Neural progenitor cell (in vitro differentiated cells): ENCODE measurements at regions not wholly inside any gene's neighbourhood (a gene's known extent, or its start where the extent isn't known, plus 50 kb on each side); places are given as distances from the start of the nearest gene placed in this dataset.

ENCODE experiments used
- DNase-seq: peaks from one replicate; pipeline ENCODE4 v3.0.0-alpha.2; 2016; ENCODE audit warnings: low spot score
- H2AFZ ChIP-seq: fragments of 200-600 bp; sonication (generic); replicated peaks from 2 replicates; pipeline ENCODE4 v1.6.1; 2016; ENCODE audit warnings: antibody characterized with exemption
- H3F3A ChIP-seq: fragments of 200-600 bp; sonication (generic); 2 replicates; pipeline ENCODE4 v1.6.1; 2016; ENCODE audit warnings: antibody characterized with exemption, low read depth
- H3K27ac ChIP-seq: fragments of 200-600 bp; sonication (generic); 2 replicates; pipeline ENCODE4 v1.5.1; 2016; ENCODE audit warnings: mild to moderate bottlenecking
- H3K27me3 ChIP-seq: fragments of 200-600 bp; sonication (generic); 2 replicates; pipeline ENCODE4 v1.6.1; 2016; ENCODE audit warnings: mild to moderate bottlenecking, moderate library complexity
- H3K36me3 ChIP-seq: fragments of 200-600 bp; sonication (generic); 2 replicates; pipeline ENCODE4 v1.5.1; 2016
- H3K4me1 ChIP-seq: fragments of 200-600 bp; sonication (generic); 2 replicates; pipeline ENCODE4 v1.6.1; 2016; ENCODE audit warnings: mixed run types
- H3K4me2 ChIP-seq: fragments of 200-600 bp; sonication (generic); 2 replicates; pipeline ENCODE4 v1.6.1; 2016
- H3K4me3 ChIP-seq: fragments of 200-600 bp; sonication (generic); 2 replicates; pipeline ENCODE4 v1.5.1; 2016
- H3K79me2 ChIP-seq: fragments of 200-600 bp; sonication (generic); 2 replicates; pipeline ENCODE4 v1.6.1; 2016; ENCODE audit warnings: low read depth
- H3K9ac ChIP-seq: fragments of 200-600 bp; sonication (generic); 2 replicates; pipeline ENCODE4 v1.6.1; 2016
- H3K9me3 ChIP-seq: fragments of 200-600 bp; sonication (generic); 2 replicates; pipeline ENCODE4 v1.5.1; 2016; ENCODE audit warnings: low read depth
- H4K20me1 ChIP-seq: fragments of 200-600 bp; sonication (generic); 2 replicates; pipeline ENCODE4 v1.6.1; 2016; ENCODE audit warnings: low read depth
- H3K27ac Mint-ChIP-seq: 3 replicates; pipeline ENCODE4 v1.8.0; 2021; ENCODE audit warnings: mixed read lengths
- H3K27me3 Mint-ChIP-seq: 2 replicates; pipeline ENCODE4 v1.8.0; 2022; ENCODE audit warnings: low read depth, mild to moderate bottlenecking, inconsistent platforms, moderate library complexity, mixed read lengths; ENCODE audit not compliant: insufficient read depth
- H3K36me3 Mint-ChIP-seq: 3 replicates; pipeline ENCODE4 v1.8.0; 2021; ENCODE audit warnings: mixed read lengths
- H3K4me1 Mint-ChIP-seq: 3 replicates; pipeline ENCODE4 v1.8.0; 2021; ENCODE audit warnings: mixed read lengths
- H3K4me3 Mint-ChIP-seq: 3 replicates; pipeline ENCODE4 v1.8.0; 2021; ENCODE audit warnings: mild to moderate bottlenecking, moderate library complexity, mixed read lengths
- H3K9me3 Mint-ChIP-seq: 3 replicates; pipeline ENCODE4 v1.8.0; 2020; ENCODE audit warnings: mixed read lengths
- CTCF ChIP-seq: fragments of 200-600 bp; sonication (generic); IDR thresholded peaks from 2 replicates; pipeline ENCODE4 v1.5.1; 2017; ENCODE audit warnings: antibody characterized with exemption, mild to moderate bottlenecking
- EZH2 ChIP-seq: fragments of 200-600 bp; sonication (generic); IDR thresholded peaks from 2 replicates; pipeline ENCODE4 v1.6.1; 2017; ENCODE audit warnings: antibody characterized with exemption, mild to moderate bottlenecking, moderate library complexity
- EZH2phosphoT487 ChIP-seq: fragments of 200-600 bp; sonication (generic); IDR thresholded peaks from 2 replicates; pipeline ENCODE4 v1.6.1; 2017; ENCODE audit warnings: antibody characterized with exemption

GRCh38 chr6:45746046-45746445 lies 269.6 kb downstream of the CLIC5 start:
- H3K36me3 Mint-ChIP-seq = no peaks in the 10 kb centered on the region
- peaks cover 2% of the 10 kb centered on the region for H3K9me3 Mint-ChIP-seq
- no peaks in the 10 kb centered on the region for H3K9me3 ChIP-seq
- no peak overlapping the region for H3K9ac ChIP-seq
- no peaks in the 10 kb centered on the region for H3K4me1 ChIP-seq
- no peaks in the 10 kb centered on the region for H4K20me1 ChIP-seq
- no peak overlapping the region for H3K27ac Mint-ChIP-seq
- H3K36me3 ChIP-seq = no peaks in the 10 kb centered on the region
- no peaks in the 10 kb centered on the region for H3K79me2 ChIP-seq
- H3K4me3 Mint-ChIP-seq = no peak overlapping the region
- no peaks in the 10 kb centered on the region for H3F3A ChIP-seq
- no peak overlapping the region for H2AFZ ChIP-seq
- no peak overlapping the region for H3K4me2 ChIP-seq
- H3K4me1 Mint-ChIP-seq = no peaks in the 10 kb centered on the region
- no peak overlapping the region for H3K4me3 ChIP-seq
- no peak overlapping the region for H3K27ac ChIP-seq
- peaks cover under 1% of the 10 kb centered on the region for H3K27me3 Mint-ChIP-seq
- TF ChIP-seq CTCF (no peak), EZH2phosphoT487 (no peak), EZH2 (no peak)
- H3K27me3 ChIP-seq = no peaks in the 10 kb centered on the region
- DNase-seq = no peak

- Histone ChIP-seq H3K36me3 (no peaks in the 10 kb centered on the region), H2AFZ (no peak overlapping the region), H3K4me2 (no peak overlapping the region), H3K27ac (no peak overlapping the region), H3K27me3 (no peaks in the 10 kb centered on the region), H3K9ac (no peak overlapping the region), H3K4me3 (no peak overlapping the region), H3K79me2 (no peaks in the 10 kb centered on the region), H4K20me1 (no peaks in the 10 kb centered on the region), H3K9me3 (no peaks in the 10 kb centered on the region), H3K4me1 (no peaks in the 10 kb centered on the region), H3F3A (no peaks in the 10 kb centered on the region)
- TF ChIP-seq CTCF = no peak
- no peak for TF ChIP-seq EZH2phosphoT487
- TF ChIP-seq EZH2 = no peak
- no peaks in the 10 kb centered on the region for H3K4me1 Mint-ChIP-seq
- H3K27ac Mint-ChIP-seq = no peak overlapping the region
- H3K4me3 Mint-ChIP-seq = no peak overlapping the region
- H3K36me3 Mint-ChIP-seq = no peaks in the 10 kb centered on the region
- peaks cover 2% of the 10 kb centered on the region for H3K9me3 Mint-ChIP-seq
- DNase-seq = no peak
- peaks cover 2% of the 10 kb centered on the region for H3K27me3 Mint-ChIP-seq
These were observed 272.5 kb downstream of the CLIC5 start for GRCh38 chr6:45743028-45743615.

GRCh38 chr6:45742591-45742990 lies 273.1 kb downstream of the CLIC5 start:
- no peaks in the 10 kb centered on the region for H3K9me3 ChIP-seq
- no peak overlapping the region for H3K4me3 ChIP-seq
- TF ChIP-seq EZH2phosphoT487 = no peak
- TF ChIP-seq CTCF = no peak
- TF ChIP-seq EZH2 = no peak
- peaks cover under 1% of the 10 kb centered on the region for H3K9me3 Mint-ChIP-seq
- no peaks in the 10 kb centered on the region for H3K27me3 ChIP-seq
- no peak overlapping the region for H2AFZ ChIP-seq
- H3K36me3 Mint-ChIP-seq = no peaks in the 10 kb centered on the region
- no peak overlapping the region for H3K9ac ChIP-seq
- H3K4me1 ChIP-seq = no peaks in the 10 kb centered on the region
- DNase-seq = no peak
- no peaks in the 10 kb centered on the region for H3K4me1 Mint-ChIP-seq
- no peaks in the 10 kb centered on the region for H3K79me2 ChIP-seq
- H3K27ac ChIP-seq = no peak overlapping the region
- H3K27ac Mint-ChIP-seq = no peak overlapping the region
- peaks cover 2% of the 10 kb centered on the region for H3K27me3 Mint-ChIP-seq
- no peaks in the 10 kb centered on the region for H3F3A ChIP-seq
- no peaks in the 10 kb centered on the region for H3K36me3 ChIP-seq
- H4K20me1 ChIP-seq = no peaks in the 10 kb centered on the region
- no peak overlapping the region for H3K4me3 Mint-ChIP-seq
- H3K4me2 ChIP-seq = no peak overlapping the region
